GM12865 (cell line): ENCODE measurements at regions not wholly inside any gene's neighbourhood (a gene's known extent, or its start where the extent isn't known, plus 50 kb on each side); places are given as distances from the start of the nearest gene placed in this dataset.

Experiments
- DNase-seq: peaks from one replicate; pipeline ENCODE4 v3.0.0; 2010; ENCODE audit warnings: low read depth
- H3K4me3 ChIP-seq: 2 replicates; pipeline ENCODE4 v1.5.1; 2011; ENCODE audit warnings: mild to moderate bottlenecking, low read depth, low read length, control low read depth
- TF ChIP-seq, protein P1 (sequence below): IDR thresholded peaks from 2 replicates; pipeline ENCODE4 v1.5.1; 2011; ENCODE audit warnings: low read length, control low read depth, low read depth, inconsistent platforms; ENCODE audit not compliant: insufficient read depth; ENCODE audit errors: missing control alignments

DNA sequence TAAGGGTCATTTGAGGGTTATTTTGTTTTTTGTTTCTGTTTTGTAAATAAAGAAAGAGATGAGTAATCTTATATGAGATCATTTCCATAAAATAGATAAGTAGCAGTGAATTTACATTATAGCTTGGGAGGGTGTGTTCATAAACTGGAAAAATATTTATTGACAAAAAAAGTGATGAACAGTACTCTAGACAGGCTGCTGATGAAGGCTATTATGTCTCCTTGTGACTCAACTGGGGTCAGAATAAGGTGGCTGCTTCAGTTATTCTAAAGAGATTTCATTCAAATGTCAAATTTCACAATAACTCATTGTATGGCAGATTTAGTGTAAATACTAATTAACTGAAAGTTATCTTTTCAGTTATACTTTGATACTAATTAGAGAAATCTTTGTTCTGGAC, 251.1 kb upstream of the CMC1 start:
- no peak for DNase-seq
- H3K4me3 ChIP-seq = no peak overlapping the region
- TF ChIP-seq, protein P1, sequence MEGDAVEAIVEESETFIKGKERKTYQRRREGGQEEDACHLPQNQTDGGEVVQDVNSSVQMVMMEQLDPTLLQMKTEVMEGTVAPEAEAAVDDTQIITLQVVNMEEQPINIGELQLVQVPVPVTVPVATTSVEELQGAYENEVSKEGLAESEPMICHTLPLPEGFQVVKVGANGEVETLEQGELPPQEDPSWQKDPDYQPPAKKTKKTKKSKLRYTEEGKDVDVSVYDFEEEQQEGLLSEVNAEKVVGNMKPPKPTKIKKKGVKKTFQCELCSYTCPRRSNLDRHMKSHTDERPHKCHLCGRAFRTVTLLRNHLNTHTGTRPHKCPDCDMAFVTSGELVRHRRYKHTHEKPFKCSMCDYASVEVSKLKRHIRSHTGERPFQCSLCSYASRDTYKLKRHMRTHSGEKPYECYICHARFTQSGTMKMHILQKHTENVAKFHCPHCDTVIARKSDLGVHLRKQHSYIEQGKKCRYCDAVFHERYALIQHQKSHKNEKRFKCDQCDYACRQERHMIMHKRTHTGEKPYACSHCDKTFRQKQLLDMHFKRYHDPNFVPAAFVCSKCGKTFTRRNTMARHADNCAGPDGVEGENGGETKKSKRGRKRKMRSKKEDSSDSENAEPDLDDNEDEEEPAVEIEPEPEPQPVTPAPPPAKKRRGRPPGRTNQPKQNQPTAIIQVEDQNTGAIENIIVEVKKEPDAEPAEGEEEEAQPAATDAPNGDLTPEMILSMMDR = no peak

DNA sequence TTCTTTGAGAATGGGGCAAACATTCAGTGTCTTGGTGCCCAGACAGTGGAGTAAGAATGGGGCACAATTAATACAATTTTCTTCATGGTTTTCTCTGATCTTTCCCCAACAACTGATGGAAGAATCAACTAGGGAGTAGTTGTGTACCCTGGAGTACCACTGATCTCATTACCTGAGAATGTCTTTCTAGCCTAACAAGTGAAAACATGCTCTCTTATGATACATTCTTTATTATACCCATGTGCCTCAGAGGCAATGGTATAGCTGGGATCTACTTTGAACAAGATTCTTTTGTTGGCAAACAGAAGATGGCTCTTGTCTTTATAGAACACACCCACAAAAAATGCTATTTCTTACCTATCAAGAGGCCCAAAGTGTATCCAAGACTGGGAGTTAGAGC, 250.6 kb upstream of the CMC1 start:
- TF ChIP-seq, protein P1 = no peak
- no peak for DNase-seq

DNA sequence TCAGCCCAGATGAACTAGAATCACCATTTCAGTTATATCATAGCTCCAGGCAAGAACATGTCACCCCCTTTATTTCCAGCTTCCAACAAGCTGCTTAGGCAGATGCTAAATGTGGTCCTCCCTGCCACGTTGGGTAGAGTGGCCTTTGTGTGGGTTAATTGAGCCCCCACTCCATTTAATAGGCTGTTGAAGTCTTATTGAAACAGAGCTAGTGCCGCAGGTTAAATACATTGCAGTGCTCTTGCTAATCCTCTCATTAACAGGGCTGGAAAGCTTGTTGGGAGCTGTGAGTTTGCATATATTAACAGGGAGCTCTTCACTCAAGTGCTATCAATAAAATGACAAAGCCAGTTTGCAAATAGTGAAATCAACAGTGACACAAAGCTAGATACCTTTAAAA, 248.4 kb upstream of the CMC1 start:
- TF ChIP-seq, protein P1 = no peak
- H3K4me3 ChIP-seq = no peak overlapping the region
- DNase-seq = no peak

More for the DNA sequence above, 250.6 kb upstream of the CMC1 start:
- no peak overlapping the region for H3K4me3 ChIP-seq

DNA sequence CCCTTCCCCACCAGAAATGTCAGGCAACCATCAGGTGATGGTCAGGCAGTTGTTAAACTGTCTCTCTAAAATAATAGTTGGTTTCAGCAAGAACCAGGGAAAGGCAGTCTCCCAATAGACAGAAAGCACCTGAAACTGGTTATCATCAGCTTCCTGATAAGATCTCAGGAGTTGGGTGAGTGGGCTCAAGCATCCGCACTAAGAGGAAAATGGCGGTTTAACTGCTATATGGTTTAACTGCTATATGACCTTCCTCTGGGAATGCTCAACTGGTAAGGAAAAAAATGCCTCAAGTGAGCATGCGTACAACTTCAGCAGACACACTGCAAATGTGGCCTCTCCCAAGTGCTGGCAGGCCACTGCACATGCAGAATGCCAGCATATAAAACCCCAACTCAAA, 240.8 kb upstream of the CMC1 start:
- H3K4me3 ChIP-seq = no peak overlapping the region
- no peak for DNase-seq
- TF ChIP-seq, protein P1 = no peak

DNA sequence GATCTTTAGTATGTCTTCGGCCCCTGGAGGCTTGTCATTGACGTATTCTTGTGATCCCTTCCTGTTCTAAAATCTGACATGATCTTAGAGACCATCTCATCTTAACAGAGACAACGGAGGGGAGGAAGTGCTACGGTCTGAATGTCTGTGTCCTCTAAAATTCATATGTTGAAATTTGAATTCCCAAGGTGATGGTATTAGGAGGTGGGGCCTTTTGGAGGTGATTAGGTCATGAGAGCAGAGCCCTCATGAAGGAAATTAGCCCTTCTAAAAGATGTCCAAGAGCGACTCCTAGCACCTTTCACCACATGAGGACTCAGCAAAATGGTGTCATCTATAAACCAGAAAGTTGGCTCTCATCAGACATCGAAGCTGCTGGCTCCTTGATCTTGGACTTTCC, 233.2 kb upstream of the CMC1 start:
- TF ChIP-seq, protein P1 = no peak
- DNase-seq = peak; percentile 42
- H3K4me3 ChIP-seq = peak overlapping the region; percentile 38

DNA sequence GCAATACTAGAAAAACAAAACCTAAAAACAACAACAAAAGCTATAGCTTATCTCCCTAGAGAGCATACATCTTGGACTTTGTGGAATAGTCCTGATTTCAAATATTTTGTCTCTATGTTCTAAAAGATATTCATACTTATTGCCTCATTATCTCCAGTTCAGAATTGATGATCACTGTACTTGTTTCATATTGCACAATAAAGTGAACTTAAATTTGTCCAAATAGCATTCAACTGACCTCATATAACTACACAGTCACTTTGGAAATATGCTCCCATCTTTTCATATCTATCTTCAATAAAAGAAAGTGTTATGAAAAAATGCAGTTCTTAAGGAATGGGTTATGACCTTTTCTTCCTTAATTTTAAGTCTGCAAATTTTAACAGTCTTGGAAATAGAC, 228.6 kb upstream of the CMC1 start:
- DNase-seq = no peak
- TF ChIP-seq, protein P1 = no peak
- H3K4me3 ChIP-seq = no peak overlapping the region

DNA sequence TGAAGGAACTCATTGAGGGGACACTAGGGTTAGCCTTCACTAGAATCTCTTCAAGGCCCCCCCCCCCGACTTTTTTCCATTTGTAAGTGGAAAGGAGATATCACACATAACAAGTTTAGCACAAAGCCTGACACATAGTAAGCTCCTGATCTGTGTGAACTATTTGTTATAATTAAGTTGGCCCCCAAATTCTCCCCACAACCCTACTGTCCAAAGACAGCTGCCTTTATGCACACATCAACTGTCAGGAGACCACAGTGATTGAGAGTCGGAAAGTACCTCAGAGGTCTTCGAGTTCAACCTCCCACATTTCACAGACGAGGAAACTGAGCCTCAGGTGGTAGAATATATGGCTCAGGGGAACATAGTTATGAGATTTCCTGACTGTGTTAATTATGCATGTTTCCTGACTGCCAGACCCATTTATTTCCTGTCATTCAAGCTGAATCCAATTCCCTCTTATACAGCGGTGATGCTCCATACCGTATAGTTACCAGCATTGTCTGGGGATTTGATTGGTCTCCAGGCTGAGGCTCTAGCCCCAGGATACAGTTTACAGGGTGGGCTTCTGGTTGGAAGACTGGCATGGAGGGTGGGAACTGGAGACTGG, 227.4 kb upstream of the CMC1 start:
- H3K4me3 ChIP-seq = no peak overlapping the region
- TF ChIP-seq, protein P1 = no peak
- peak; percentile 55 for DNase-seq
